ENCODE measurements at regions not wholly inside any gene's neighbourhood (a gene's known extent, or its start where the extent isn't known, plus 50 kb on each side); places are given as distances from the start of the nearest gene placed in this dataset.

DNA sequence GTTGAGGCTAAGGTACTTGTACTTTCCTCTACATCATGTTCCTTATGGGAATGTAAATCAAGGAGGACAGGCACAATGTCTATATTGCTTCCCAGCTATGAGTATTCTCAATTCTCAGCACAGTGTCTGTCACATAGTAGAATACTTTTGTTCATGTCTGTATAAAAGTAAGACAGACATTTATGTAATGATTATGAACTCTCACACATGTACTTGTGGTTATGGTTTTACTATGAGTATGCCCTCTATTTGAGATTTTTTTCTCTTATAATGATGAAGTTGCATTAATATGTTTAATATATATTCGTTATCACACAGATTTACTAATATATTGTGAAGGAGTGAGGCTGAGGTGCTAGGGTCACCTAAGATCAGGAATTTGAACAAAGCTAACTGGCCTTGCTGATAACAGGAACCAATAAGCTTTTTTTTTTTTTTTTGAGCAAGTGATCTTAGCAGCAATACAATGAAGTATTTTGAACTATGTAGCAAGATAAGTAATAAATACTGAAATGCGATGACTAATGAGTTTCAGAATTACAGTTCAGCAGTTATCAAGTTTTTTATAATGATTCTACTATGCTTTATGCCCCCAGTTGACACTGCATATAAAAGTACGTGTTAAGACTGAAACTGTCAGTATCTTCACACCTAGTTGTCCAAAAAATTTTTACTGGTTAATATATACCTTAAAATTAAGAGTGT, 623.1 kb downstream of the HTR1B start:
- no peak for TF ChIP-seq FOXP2 (optimal IDR thresholded peaks at IDR 0.05; ENCODE audit: borderline replicate concordance, extremely low read depth, extremely low read length, insufficient read depth)
- no peak for TF ChIP-seq TAF1 (IDR thresholded peaks at IDR 0.05; ENCODE audit: borderline replicate concordance, insufficient read depth, low read length)
- TF ChIP-seq, protein P1, sequence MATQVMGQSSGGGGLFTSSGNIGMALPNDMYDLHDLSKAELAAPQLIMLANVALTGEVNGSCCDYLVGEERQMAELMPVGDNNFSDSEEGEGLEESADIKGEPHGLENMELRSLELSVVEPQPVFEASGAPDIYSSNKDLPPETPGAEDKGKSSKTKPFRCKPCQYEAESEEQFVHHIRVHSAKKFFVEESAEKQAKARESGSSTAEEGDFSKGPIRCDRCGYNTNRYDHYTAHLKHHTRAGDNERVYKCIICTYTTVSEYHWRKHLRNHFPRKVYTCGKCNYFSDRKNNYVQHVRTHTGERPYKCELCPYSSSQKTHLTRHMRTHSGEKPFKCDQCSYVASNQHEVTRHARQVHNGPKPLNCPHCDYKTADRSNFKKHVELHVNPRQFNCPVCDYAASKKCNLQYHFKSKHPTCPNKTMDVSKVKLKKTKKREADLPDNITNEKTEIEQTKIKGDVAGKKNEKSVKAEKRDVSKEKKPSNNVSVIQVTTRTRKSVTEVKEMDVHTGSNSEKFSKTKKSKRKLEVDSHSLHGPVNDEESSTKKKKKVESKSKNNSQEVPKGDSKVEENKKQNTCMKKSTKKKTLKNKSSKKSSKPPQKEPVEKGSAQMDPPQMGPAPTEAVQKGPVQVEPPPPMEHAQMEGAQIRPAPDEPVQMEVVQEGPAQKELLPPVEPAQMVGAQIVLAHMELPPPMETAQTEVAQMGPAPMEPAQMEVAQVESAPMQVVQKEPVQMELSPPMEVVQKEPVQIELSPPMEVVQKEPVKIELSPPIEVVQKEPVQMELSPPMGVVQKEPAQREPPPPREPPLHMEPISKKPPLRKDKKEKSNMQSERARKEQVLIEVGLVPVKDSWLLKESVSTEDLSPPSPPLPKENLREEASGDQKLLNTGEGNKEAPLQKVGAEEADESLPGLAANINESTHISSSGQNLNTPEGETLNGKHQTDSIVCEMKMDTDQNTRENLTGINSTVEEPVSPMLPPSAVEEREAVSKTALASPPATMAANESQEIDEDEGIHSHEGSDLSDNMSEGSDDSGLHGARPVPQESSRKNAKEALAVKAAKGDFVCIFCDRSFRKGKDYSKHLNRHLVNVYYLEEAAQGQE (IDR thresholded peaks at IDR 0.05; ENCODE audit: insufficient read depth in 1 of 2, low read depth in 2 of 2, low read length in 2 of 2): no peak
- TF ChIP-seq POLR2AphosphoS5 (IDR thresholded peaks at IDR 0.05; ENCODE audit: low read depth, low read length): no peak
- TF ChIP-seq SIN3A (IDR thresholded peaks at IDR 0.05; ENCODE audit: borderline replicate concordance, insufficient read depth, low read length): no peak

DNA sequence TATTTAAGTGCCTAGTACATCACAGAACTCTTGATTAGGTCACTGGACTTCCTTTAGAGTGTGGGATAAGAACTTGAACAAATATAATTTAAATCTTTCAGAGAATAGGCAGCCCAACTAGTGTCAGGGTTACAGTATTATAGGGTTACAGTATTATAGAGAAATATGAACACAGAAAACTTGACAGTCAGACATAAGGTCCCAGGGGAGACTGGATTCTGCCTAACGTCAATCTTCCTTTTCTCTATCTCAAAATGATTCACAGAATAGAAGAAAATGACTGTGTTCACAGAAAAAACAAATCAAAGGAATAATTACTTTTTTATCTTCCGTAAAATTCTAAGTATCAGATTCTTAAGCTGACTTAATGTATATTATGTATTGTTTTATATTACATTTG, 623.8 kb downstream of the HTR1B start:
- TF ChIP-seq POLR2AphosphoS5 (IDR thresholded peaks at IDR 0.05; ENCODE audit: low read depth, low read length) (no peak), TAF1 (IDR thresholded peaks at IDR 0.05; ENCODE audit: borderline replicate concordance, insufficient read depth, low read length) (no peak), FOXP2 (optimal IDR thresholded peaks at IDR 0.05; ENCODE audit: borderline replicate concordance, extremely low read depth, extremely low read length, insufficient read depth) (no peak), SIN3A (IDR thresholded peaks at IDR 0.05; ENCODE audit: borderline replicate concordance, insufficient read depth, low read length) (no peak)
- TF ChIP-seq, protein P1 (IDR thresholded peaks at IDR 0.05; ENCODE audit: insufficient read depth in 1 of 2, low read depth in 2 of 2, low read length in 2 of 2): no peak

DNA sequence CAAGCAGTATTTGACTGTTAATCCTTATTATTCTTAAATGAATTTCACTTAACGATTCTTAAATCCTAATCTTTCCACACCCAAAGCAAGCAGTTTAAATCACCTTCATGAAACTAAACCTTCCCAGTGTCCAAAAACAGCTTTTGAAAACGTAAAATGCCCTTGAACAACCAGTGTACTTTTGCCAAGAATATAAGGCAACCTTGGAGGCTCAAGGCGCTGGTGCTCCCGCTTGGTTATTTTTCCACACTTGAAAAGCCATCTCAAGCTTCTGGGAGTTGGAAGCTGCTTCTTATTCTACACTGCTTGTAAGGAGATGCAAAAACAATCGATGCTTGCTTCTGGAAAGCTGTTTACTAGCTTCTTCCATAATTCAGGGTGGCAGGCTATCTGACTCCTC, 625.7 kb downstream of the HTR1B start:
- no peak for TF ChIP-seq POLR2AphosphoS5 (IDR thresholded peaks at IDR 0.05; ENCODE audit: low read depth, low read length)
- TF ChIP-seq FOXP2 (optimal IDR thresholded peaks at IDR 0.05; ENCODE audit: borderline replicate concordance, extremely low read depth, extremely low read length, insufficient read depth): no peak
- TF ChIP-seq TAF1 (IDR thresholded peaks at IDR 0.05; ENCODE audit: borderline replicate concordance, insufficient read depth, low read length): no peak
- no peak for TF ChIP-seq SIN3A (IDR thresholded peaks at IDR 0.05; ENCODE audit: borderline replicate concordance, insufficient read depth, low read length)
- TF ChIP-seq, protein P1 (IDR thresholded peaks at IDR 0.05; ENCODE audit: insufficient read depth in 1 of 2, low read depth in 2 of 2, low read length in 2 of 2): no peak

DNA sequence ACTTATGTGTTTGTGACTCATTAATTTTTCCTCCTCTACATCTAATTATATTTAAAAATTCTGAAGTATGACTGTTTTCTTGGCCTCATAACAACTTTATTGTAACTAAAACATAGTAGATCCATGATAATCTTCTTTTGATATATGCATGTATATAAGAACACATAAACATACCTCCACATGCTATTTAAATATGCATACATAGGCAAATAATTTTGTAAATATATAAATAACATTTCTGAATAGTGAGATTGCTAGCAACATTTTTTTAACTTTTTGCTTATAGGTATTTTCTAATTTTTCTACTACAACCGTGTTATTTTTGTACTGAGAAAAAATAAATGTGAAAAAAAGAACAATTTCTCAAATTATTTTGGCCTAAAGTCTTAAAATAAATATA, 627.6 kb downstream of the HTR1B start:
- TF ChIP-seq TAF1 (IDR thresholded peaks at IDR 0.05; ENCODE audit: borderline replicate concordance, insufficient read depth, low read length) (no peak), POLR2AphosphoS5 (IDR thresholded peaks at IDR 0.05; ENCODE audit: low read depth, low read length) (no peak), FOXP2 (optimal IDR thresholded peaks at IDR 0.05; ENCODE audit: borderline replicate concordance, extremely low read depth, extremely low read length, insufficient read depth) (no peak), SIN3A (IDR thresholded peaks at IDR 0.05; ENCODE audit: borderline replicate concordance, insufficient read depth, low read length) (no peak)
- TF ChIP-seq, protein P1 (IDR thresholded peaks at IDR 0.05; ENCODE audit: insufficient read depth in 1 of 2, low read depth in 2 of 2, low read length in 2 of 2): no peak

Measured in PFSK-1 (cell line).